ENCODE measurements at regions not wholly inside any gene's neighbourhood (a gene's known extent, or its start where the extent isn't known, plus 50 kb on each side); places are given as distances from the start of the nearest gene placed in this dataset.
A peak's percentile ranks its signal among the peaks of the same experiment; 100 is the strongest.

DNA sequence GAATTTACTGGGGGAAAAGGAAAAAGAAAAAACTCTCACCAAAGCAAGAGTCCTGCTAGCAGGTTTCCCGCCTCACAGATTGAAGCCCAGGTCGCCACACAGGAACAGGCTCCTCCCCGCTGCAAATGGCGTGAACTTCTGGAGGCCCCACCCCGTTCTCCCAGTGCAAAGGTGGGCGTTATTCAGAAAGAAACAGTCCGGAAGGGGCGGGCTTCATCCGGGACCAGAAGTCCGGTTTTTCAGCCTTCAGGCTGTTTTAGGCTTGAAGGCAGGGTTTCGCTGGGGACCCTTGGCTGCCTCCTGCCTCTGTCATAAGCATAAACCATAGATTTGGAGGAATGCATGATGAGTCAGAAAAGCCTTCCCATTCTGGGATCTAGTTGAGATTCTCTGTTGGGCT lies 148.3 kb upstream of the POU2AF2 start:
- TF ChIP-seq, protein P1, sequence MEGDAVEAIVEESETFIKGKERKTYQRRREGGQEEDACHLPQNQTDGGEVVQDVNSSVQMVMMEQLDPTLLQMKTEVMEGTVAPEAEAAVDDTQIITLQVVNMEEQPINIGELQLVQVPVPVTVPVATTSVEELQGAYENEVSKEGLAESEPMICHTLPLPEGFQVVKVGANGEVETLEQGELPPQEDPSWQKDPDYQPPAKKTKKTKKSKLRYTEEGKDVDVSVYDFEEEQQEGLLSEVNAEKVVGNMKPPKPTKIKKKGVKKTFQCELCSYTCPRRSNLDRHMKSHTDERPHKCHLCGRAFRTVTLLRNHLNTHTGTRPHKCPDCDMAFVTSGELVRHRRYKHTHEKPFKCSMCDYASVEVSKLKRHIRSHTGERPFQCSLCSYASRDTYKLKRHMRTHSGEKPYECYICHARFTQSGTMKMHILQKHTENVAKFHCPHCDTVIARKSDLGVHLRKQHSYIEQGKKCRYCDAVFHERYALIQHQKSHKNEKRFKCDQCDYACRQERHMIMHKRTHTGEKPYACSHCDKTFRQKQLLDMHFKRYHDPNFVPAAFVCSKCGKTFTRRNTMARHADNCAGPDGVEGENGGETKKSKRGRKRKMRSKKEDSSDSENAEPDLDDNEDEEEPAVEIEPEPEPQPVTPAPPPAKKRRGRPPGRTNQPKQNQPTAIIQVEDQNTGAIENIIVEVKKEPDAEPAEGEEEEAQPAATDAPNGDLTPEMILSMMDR (conservative IDR thresholded peaks at IDR 0.05) = no peak
- H3K9me3 Mint-ChIP-seq = no peaks in the 10 kb centered on the region
- Histone ChIP-seq H3K4ac (ENCODE audit: low read depth, low read length) (no peak overlapping the region), H3K4me1 (ENCODE audit: insufficient read depth, low read length) (no peaks in the 10 kb centered on the region), H3K9me3 (ENCODE audit: control insufficient read depth, low read depth, low read length) (no peaks in the 10 kb centered on the region), H3K23me2 (ENCODE audit: insufficient read length, low read depth, low read length, poor library complexity, severe bottlenecking) (no peaks in the 10 kb centered on the region), H2BK5ac (ENCODE audit: insufficient read length, low read length) (no peak overlapping the region), H4K5ac (ENCODE audit: insufficient read length, low read depth, low read length) (no peak overlapping the region), H3K23ac (ENCODE audit: insufficient read length, low read depth, low read length) (no peak overlapping the region), H2BK120ac (ENCODE audit: low read depth, low read length, poor library complexity, severe bottlenecking) (no peak overlapping the region), H3K79me2 (ENCODE audit: insufficient read depth, low read length) (no peaks in the 10 kb centered on the region), H4K8ac (replicated peaks; ENCODE audit: insufficient read length, low read depth, low read length) (no peak overlapping the region), H2BK20ac (ENCODE audit: low read depth, low read length, poor library complexity, severe bottlenecking) (no peak overlapping the region), H3T11ph (ENCODE audit: low read length) (no peak overlapping the region), H3K56ac (ENCODE audit: insufficient read length, low read depth, low read length) (no peak overlapping the region), H2AK5ac (ENCODE audit: insufficient read length, low read length) (no peak overlapping the region), H3K18ac (ENCODE audit: insufficient read length, low read depth, low read length) (no peak overlapping the region), H2AFZ (ENCODE audit: low read length) (peak overlapping the region; percentile 75), H2BK15ac (ENCODE audit: low read depth, low read length) (no peak overlapping the region), H3K4me2 (ENCODE audit: insufficient read depth, insufficient read length, low read length) (no peak overlapping the region), H4K20me1 (ENCODE audit: control insufficient read depth, insufficient read depth, insufficient read length) (no peaks in the 10 kb centered on the region), H3K79me1 (ENCODE audit: insufficient read depth, low read depth, low read length, poor library complexity, severe bottlenecking) (no peaks in the 10 kb centered on the region), H3K14ac (ENCODE audit: insufficient read depth, low read length) (no peak overlapping the region), H4K91ac (ENCODE audit: insufficient read length, low read depth, low read length) (no peak overlapping the region), H3K27ac (ENCODE audit: insufficient read length, low read depth, low read length) (no peak overlapping the region), H2BK12ac (ENCODE audit: insufficient read length, low read depth, low read length) (no peak overlapping the region), H3K27me3 (ENCODE audit: insufficient read depth, low read length) (no peaks in the 10 kb centered on the region), H3K9ac (ENCODE audit: extremely low read depth, insufficient read length, low read length) (peak overlapping the region; percentile 31)
- DNase-seq = peak; percentile 90
- H3K36me3 Mint-ChIP-seq (ENCODE audit: insufficient read depth in 1 of 3, low read depth in 3 of 3) = no peaks in the 10 kb centered on the region
- H3K27ac Mint-ChIP-seq = no peak overlapping the region
- H3K27me3 Mint-ChIP-seq (ENCODE audit: low read depth) = no peaks in the 10 kb centered on the region; the same call in 1 of the 2 replicates
- peaks cover 4 to 7% of the 10 kb centered on the region in 2 experiments for H3K4me1 Mint-ChIP-seq
- WGBS (ENCODE audit: extremely low coverage, insufficient read length, low lambda C conversion rate) = no CpG with 5 or more reads among the region's 11 CpGs
- H3K4me3 Mint-ChIP-seq = peak overlapping the region in 1 of 2 experiments; percentile 13; a peak in 1 of 5 replicates
